ENCODE measurements at regions not wholly inside any gene's neighbourhood (a gene's known extent, or its start where the extent isn't known, plus 50 kb on each side); places are given as distances from the start of the nearest gene placed in this dataset.
"Not testable (repeated sequence)": the region's sequence is repeated elsewhere in the genome, so short reads cannot be mapped to it uniquely, and the experiment has no call there.

DNA sequence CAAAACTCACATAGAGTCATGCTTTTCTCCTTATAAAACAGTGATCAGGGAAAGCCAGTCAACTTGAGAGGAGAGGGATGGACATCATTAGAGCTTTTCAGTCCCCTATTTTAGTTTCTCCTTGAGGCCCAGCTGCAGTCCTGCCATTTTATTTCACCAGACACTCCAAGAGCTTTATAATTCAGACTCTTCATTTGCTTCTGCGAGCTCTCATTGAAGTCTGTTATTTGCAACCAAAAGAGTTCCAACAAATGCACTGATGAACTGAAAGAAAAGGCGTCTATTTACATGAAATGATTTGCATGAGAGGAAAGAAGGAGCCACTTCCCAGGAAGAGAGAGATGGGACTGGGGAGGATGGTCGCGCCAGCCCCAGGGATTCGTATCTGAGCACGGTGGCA is 86.8 kb downstream of the NDUFA12 start:
- DNase-seq (ENCODE audit: low read depth in 2 of 2) = no peak

DNA sequence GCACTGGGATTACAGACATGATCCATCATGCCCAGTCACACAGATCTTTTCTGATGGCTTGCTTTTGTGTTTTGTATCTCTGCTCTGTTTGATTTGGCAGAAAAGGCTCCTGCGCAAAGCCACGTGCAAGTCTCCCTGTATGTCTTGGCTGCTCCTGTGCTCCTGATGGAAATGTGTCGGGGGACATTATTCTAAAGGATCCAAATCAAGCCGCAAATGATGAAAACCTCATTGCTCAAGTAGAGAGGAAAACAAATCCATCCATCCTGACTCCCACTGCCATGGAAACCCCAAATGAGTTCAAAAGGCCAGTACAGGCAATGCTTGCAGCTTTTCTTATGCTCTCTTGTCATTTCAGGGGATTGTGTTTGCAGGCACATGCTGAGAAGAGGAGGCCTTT is 93.8 kb downstream of the NDUFA12 start:
- DNase-seq (ENCODE audit: low read depth in 2 of 2) = no peak

DNA sequence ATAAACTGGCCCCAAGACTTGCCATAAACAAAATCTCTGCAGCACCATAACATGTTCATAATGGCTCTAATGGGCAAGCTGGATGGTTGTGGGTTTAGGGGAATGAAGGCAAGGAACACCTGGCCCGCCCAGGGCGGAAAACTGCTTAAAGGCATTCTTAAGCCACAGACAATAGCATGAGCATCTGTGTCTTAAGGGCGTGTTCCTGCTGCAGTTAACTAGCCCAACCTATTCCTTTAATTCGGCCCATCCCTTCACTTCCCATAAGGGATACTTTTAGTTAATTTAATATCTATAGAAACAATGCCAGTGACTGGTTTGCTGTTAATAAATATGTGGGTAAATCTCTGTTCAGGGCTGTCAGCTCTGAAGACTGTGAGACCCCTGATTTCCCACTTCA is 97.7 kb downstream of the NDUFA12 start:
- DNase-seq (ENCODE audit: low read depth in 2 of 2) = not testable (repeated sequence)

- DNase-seq (ENCODE audit: low read depth in 2 of 2) = no peak
Observed at GRCh38 chr12:94900496-94900895, 103.0 kb downstream of the NDUFA12 start.

- DNase-seq (ENCODE audit: low read depth in 2 of 2) = no peak
Observed at GRCh38 chr12:94898388-94898787, 105.1 kb downstream of the NDUFA12 start.

DNA sequence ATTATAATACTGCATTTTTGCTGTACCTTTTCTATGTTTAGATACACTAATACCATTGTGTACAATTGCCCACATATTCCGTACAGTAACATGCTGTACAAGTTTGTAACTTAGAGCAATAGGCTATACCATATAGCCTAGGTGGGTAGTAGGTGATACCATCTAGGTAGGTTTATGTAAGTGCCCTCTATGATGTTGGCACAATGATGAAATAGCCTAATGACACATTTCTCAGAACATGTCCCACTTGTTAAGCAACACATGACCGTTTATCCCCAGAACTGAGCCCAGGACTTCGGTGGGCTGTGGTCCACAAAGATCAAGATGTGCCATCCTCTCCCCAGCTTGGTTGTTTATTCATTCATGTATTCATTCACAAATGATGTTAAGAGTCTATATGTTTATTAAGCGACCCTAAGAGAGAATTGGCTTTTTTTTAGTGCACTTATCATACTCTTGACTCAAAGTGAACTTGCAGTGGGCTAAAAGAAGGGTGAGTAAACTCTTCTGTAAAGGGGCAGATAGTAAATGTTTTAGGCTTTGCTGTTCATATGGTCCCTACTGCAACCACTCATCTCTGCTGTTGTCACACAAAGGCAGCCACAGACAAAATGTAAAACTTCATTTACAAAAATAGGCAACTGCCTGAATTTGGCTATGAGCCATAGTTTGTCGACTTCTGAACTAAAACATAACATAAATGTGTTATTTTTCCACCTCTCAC is 110.8 kb downstream of the NDUFA12 start:
- DNase-seq (ENCODE audit: low read depth in 2 of 2) = no peak

GRCh38 chr12:94889445-94890210 is 113.9 kb downstream of the NDUFA12 start:
- no peak for DNase-seq (ENCODE audit: low read depth in 2 of 2)

- no peak for DNase-seq (ENCODE audit: low read depth in 2 of 2)
Observed at GRCh38 chr12:94879542-94879941, 124.0 kb downstream of the NDUFA12 start.

DNA sequence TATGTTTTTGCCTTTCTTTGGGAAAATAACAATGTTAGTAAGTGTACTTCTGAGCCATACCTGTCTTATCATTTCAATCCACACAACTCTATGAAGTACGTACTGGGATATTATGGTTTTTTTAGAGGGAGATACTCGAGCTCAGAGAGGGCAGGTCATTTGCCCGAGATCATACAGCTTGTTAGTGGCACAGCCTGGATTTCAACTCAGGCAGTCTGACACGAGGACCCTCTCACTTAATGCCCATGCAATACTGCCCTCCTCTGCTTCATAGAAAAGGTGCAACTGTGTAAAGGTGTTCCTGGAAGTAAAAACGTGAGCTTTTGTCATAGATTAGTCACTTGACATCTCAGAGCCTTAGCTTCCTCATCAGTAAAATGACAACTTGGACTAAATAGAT is 128.0 kb downstream of the NDUFA12 start:
- DNase-seq (ENCODE audit: low read depth in 2 of 2) = no peak

- no peak for DNase-seq (ENCODE audit: low read depth in 2 of 2)
Observed at GRCh38 chr12:94874518-94875302, 128.8 kb downstream of the NDUFA12 start.

- no peak for DNase-seq (ENCODE audit: low read depth in 2 of 2)
Observed at GRCh38 chr12:94873734-94874517, 129.6 kb downstream of the NDUFA12 start.

- DNase-seq (ENCODE audit: low read depth in 2 of 2) = no peak
Observed at GRCh38 chr12:94872971-94873733, 130.3 kb downstream of the NDUFA12 start.

GRCh38 chr12:94872671-94872970 is 130.9 kb downstream of the NDUFA12 start:
- DNase-seq (ENCODE audit: low read depth in 2 of 2) = no peak

- no peak for DNase-seq (ENCODE audit: low read depth in 2 of 2)
Observed at GRCh38 chr12:94872007-94872653, 131.4 kb downstream of the NDUFA12 start.

DNA sequence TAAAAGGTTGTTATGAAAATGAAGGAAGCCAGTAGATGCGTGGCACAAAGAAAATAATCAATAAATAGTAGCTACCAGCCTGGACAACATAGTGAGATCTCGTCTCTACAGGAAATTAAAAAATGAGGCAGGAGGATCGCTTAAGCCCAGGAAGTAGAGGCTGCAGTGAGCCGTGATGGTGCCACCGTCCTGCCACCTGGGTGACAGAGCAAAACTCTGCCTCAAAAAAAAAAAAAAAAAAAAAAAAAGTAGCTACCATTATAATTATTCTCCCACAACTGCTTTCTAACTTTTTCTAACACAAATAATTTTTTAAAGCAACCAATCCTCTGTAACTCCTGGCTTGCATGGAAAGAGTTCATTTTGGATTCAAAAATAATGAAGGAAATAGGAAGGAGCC is 133.0 kb downstream of the NDUFA12 start:
- no peak for DNase-seq (ENCODE audit: low read depth in 2 of 2)

GRCh38 chr12:94868161-94868560 is 135.3 kb downstream of the NDUFA12 start:
- DNase-seq (ENCODE audit: low read depth in 2 of 2) = no peak

- DNase-seq (ENCODE audit: low read depth in 2 of 2) = no peak
Observed at GRCh38 chr12:94867066-94867855, 136.2 kb downstream of the NDUFA12 start.

- no peak for DNase-seq (ENCODE audit: low read depth in 2 of 2)
Observed at GRCh38 chr12:94864987-94865386, 138.5 kb downstream of the NDUFA12 start.

GRCh38 chr12:94863321-94864035 is 140.0 kb downstream of the NDUFA12 start:
- no peak for DNase-seq (ENCODE audit: low read depth in 2 of 2)
